ENCODE measurements at regions not wholly inside any gene's neighbourhood (a gene's known extent, or its start where the extent isn't known, plus 50 kb on each side); places are given as distances from the start of the nearest gene placed in this dataset.
"Not testable (repeated sequence)": the region's sequence is repeated elsewhere in the genome, so short reads cannot be mapped to it uniquely, and the experiment has no call there.

DNA sequence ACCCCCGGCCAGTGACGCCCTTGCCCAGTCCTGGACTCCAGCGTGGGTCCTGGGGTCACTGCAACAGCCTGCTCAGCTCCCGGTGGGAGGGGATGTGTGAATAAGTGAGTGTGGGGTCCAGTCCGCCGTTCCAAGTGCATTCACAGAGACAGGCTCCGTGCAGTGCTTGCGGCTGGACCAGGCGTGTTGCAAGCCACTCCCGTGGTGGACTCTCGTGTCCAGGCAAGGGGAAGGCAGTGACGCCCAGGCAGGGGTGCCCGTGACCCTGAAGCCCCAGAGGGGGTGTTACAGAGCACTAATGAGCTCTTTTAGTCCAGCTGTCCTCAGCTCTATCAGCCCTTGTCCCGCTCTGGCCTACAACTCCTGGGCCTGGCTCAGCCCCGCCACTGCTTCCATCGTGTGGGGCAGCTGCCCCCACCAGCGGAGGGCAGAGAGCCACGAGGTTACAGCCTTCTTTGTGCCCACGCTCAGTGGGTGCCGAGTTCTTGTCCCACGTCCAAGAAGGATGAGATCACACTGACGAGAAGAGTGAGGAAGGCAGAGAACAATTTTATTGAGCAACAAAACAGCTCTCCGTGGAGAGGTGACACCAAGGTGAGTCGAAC lies 1807.5 kb downstream of the LRRC4C start:
- H3K9me3 ChIP-seq (ENCODE audit: control insufficient read depth in 2 of 3, insufficient read depth in 1 of 3, low read length in 3 of 3): no peaks in the 10 kb centered on the region
- no peak overlapping the region for H3K9ac ChIP-seq (ENCODE audit: low read length in 3 of 3)
- H3K4me3 ChIP-seq (ENCODE audit: low read length in 3 of 3): no peak overlapping the region
- no peaks in the 10 kb centered on the region for H3K27me3 ChIP-seq (ENCODE audit: control insufficient read depth, insufficient read depth, low read length)
- FAIRE-seq (no peak), DNase-seq (peak in 1 of 5 donors; percentile 65)
- no peaks in the 10 kb centered on the region for H3K4me1 ChIP-seq (ENCODE audit: control insufficient read depth in 2 of 3, insufficient read depth in 2 of 3, low read depth in 1 of 3, low read length in 3 of 3)
- intact Hi-C loops (cut with DNase I): no loop called here
- TF ChIP-seq, protein P1, sequence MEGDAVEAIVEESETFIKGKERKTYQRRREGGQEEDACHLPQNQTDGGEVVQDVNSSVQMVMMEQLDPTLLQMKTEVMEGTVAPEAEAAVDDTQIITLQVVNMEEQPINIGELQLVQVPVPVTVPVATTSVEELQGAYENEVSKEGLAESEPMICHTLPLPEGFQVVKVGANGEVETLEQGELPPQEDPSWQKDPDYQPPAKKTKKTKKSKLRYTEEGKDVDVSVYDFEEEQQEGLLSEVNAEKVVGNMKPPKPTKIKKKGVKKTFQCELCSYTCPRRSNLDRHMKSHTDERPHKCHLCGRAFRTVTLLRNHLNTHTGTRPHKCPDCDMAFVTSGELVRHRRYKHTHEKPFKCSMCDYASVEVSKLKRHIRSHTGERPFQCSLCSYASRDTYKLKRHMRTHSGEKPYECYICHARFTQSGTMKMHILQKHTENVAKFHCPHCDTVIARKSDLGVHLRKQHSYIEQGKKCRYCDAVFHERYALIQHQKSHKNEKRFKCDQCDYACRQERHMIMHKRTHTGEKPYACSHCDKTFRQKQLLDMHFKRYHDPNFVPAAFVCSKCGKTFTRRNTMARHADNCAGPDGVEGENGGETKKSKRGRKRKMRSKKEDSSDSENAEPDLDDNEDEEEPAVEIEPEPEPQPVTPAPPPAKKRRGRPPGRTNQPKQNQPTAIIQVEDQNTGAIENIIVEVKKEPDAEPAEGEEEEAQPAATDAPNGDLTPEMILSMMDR (IDR thresholded peaks at IDR 0.05; ENCODE audit: borderline replicate concordance, extremely low read depth, insufficient read depth): no peak
- H3K36me3 ChIP-seq (ENCODE audit: control insufficient read depth in 2 of 3, insufficient read depth in 3 of 3, low read length in 3 of 3): no peaks in the 10 kb centered on the region
- H3K27ac ChIP-seq (ENCODE audit: low read depth in 2 of 2, low read length in 2 of 2): no peak overlapping the region

DNA sequence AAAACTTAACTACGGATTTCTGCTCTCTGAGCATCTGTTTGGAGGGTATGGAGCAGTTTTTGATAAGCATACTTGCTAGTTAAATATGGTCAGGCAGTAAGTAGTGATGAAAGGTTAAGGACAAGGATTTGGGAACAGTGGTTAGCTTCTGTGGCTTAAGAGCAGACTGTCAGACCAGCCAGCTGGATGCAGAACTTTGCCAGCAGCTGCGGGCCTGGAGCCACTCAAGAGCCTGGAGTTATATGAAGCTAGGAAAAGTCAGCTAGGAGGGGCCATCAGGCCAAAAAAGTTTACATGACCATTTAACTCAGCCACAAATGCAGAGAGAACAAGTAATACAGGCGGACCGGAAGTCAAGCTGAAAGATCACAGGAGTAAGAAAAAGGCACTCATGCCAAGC lies 1817.7 kb downstream of the LRRC4C start:
- H3K9me3 ChIP-seq (ENCODE audit: control insufficient read depth in 2 of 3, insufficient read depth in 1 of 3, low read length in 3 of 3): no peaks in the 10 kb centered on the region
- TF ChIP-seq, protein P1 (IDR thresholded peaks at IDR 0.05; ENCODE audit: borderline replicate concordance, extremely low read depth, insufficient read depth): no peak
- no peak overlapping the region for H3K9ac ChIP-seq (ENCODE audit: low read length in 3 of 3)
- no peaks in the 10 kb centered on the region for H3K4me1 ChIP-seq (ENCODE audit: control insufficient read depth in 2 of 3, insufficient read depth in 2 of 3, low read depth in 1 of 3, low read length in 3 of 3)
- intact Hi-C loops (cut with DNase I): no loop called here
- FAIRE-seq (no peak), DNase-seq (no peak)
- no peaks in the 10 kb centered on the region for H3K27me3 ChIP-seq (ENCODE audit: control insufficient read depth, insufficient read depth, low read length)
- no peaks in the 10 kb centered on the region for H3K36me3 ChIP-seq (ENCODE audit: control insufficient read depth in 2 of 3, insufficient read depth in 3 of 3, low read length in 3 of 3)
- H3K4me3 ChIP-seq (ENCODE audit: low read length in 3 of 3): no peak overlapping the region
- H3K27ac ChIP-seq (ENCODE audit: low read depth in 2 of 2, low read length in 2 of 2): no peak overlapping the region

DNA sequence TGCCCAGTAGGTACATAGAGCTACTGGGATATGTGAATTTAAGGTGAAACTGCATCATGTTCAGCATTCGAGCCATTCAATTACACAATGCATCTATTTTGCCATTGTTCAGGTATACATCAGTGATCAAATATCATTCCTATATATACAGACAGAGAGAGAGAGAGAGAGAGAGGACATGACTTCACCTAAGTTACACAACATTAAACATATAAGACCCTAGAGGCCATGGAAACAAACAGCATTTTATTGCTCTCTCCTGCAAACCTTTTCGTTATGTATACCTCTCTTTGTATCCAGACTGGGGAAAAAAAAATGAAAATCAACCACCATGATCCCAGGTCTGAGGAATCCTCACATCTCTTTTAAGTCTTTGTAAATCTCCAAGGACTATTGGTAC lies 1829.1 kb downstream of the LRRC4C start:
- FAIRE-seq (no peak), DNase-seq (peak in 2 of 5 donors; percentile 3 to 17)
- H3K9me3 ChIP-seq (ENCODE audit: control insufficient read depth in 2 of 3, insufficient read depth in 1 of 3, low read length in 3 of 3): no peaks in the 10 kb centered on the region
- H3K4me3 ChIP-seq (ENCODE audit: low read length in 3 of 3): no peak overlapping the region
- no peak overlapping the region for H3K9ac ChIP-seq (ENCODE audit: low read length in 3 of 3)
- H3K4me1 ChIP-seq (ENCODE audit: control insufficient read depth in 2 of 3, insufficient read depth in 2 of 3, low read depth in 1 of 3, low read length in 3 of 3): no peaks in the 10 kb centered on the region
- TF ChIP-seq, protein P1 (IDR thresholded peaks at IDR 0.05; ENCODE audit: borderline replicate concordance, extremely low read depth, insufficient read depth): no peak
- intact Hi-C loops (cut with DNase I): no loop called here
- no peaks in the 10 kb centered on the region for H3K27me3 ChIP-seq (ENCODE audit: control insufficient read depth, insufficient read depth, low read length)
- H3K36me3 ChIP-seq (ENCODE audit: control insufficient read depth in 2 of 3, insufficient read depth in 3 of 3, low read length in 3 of 3): no peaks in the 10 kb centered on the region
- no peak overlapping the region for H3K27ac ChIP-seq (ENCODE audit: low read depth in 2 of 2, low read length in 2 of 2)

DNA sequence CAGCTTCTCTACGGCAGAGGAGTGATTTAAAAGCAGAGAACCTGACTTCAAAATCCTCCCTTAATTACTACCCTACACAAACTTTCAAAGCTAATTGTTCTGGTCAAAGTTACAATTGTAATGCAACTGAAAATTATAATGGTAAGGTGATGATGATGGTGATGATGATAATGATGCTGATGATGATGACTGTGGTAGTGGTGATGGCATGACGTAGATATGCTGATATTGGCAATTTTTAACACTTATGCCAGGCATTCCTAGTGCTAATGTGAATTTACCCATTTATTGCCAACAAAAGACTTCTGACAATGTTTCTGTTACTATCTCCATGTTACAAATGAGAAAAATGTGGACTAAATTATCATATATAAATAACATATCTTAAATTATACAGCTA lies 1831.1 kb downstream of the LRRC4C start:
- H3K4me3 ChIP-seq (ENCODE audit: low read length in 3 of 3): no peak overlapping the region
- H3K9me3 ChIP-seq (ENCODE audit: control insufficient read depth in 2 of 3, insufficient read depth in 1 of 3, low read length in 3 of 3): no peaks in the 10 kb centered on the region
- no peak overlapping the region for H3K27ac ChIP-seq (ENCODE audit: low read depth in 2 of 2, low read length in 2 of 2)
- no peaks in the 10 kb centered on the region for H3K4me1 ChIP-seq (ENCODE audit: control insufficient read depth in 2 of 3, insufficient read depth in 2 of 3, low read depth in 1 of 3, low read length in 3 of 3)
- H3K27me3 ChIP-seq (ENCODE audit: control insufficient read depth, insufficient read depth, low read length): no peaks in the 10 kb centered on the region
- intact Hi-C loops (cut with DNase I): no loop called here
- no peaks in the 10 kb centered on the region for H3K36me3 ChIP-seq (ENCODE audit: control insufficient read depth in 2 of 3, insufficient read depth in 3 of 3, low read length in 3 of 3)
- TF ChIP-seq, protein P1 (IDR thresholded peaks at IDR 0.05; ENCODE audit: borderline replicate concordance, extremely low read depth, insufficient read depth): no peak
- FAIRE-seq (no peak), DNase-seq (no peak)
- no peak overlapping the region for H3K9ac ChIP-seq (ENCODE audit: low read length in 3 of 3)

DNA sequence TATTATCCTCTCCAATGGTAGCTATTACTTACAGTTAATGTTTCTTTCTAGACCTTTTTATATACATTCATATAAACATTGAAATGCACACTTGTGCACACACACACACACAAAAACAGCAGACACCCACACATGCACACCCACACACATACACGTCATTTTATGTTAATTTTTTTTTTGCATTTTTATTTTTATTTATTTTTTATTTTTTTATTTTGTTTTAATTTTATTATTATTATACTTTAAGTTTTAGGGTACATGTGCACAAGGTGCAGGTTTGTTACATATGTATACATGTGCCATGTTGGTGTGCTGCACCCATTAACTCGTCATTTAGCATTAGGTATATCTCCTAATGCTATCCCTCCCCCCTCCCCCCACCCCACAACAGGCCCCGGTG lies 1839.1 kb downstream of the LRRC4C start:
- H3K4me3 ChIP-seq (ENCODE audit: low read length in 3 of 3); H3K4me1 ChIP-seq (ENCODE audit: control insufficient read depth in 2 of 3, insufficient read depth in 2 of 3, low read depth in 1 of 3, low read length in 3 of 3); H3K9ac ChIP-seq (ENCODE audit: low read length in 3 of 3); H3K36me3 ChIP-seq (ENCODE audit: control insufficient read depth in 2 of 3, insufficient read depth in 3 of 3, low read length in 3 of 3); H3K9me3 ChIP-seq (ENCODE audit: control insufficient read depth in 2 of 3, insufficient read depth in 1 of 3, low read length in 3 of 3); H3K27ac ChIP-seq (ENCODE audit: low read depth in 2 of 2, low read length in 2 of 2); H3K27me3 ChIP-seq (ENCODE audit: control insufficient read depth, insufficient read depth, low read length); DNase-seq; intact Hi-C loops (cut with DNase I); FAIRE-seq: not testable (repeated sequence)

Measured in kidney (tissue), 13 donors.